C4-2B (cell line): ENCODE measurements at regions not wholly inside any gene's neighbourhood (a gene's known extent, or its start where the extent isn't known, plus 50 kb on each side); places are given as distances from the start of the nearest gene placed in this dataset.

ENCODE experiments used
- CTCF ChIP-seq: fragments of 450-650 bp; conservative IDR thresholded peaks from 2 replicates; pipeline ENCODE4 v1.5.1; 2017; ENCODE audit warnings: mild to moderate bottlenecking
- ZFX ChIP-seq: fragments of 450-650 bp; IDR thresholded peaks from 2 replicates; pipeline ENCODE4 v1.6.1; 2017

GRCh38 chr2:147232225-147232669, 612.6 kb upstream of the ACVR2A start:
- no peak for TF ChIP-seq CTCF
- TF ChIP-seq ZFX, result no peak
